MM.1S (cell line): ENCODE measurements at regions not wholly inside any gene's neighbourhood (a gene's known extent, or its start where the extent isn't known, plus 50 kb on each side); places are given as distances from the start of the nearest gene placed in this dataset.
"Not testable (repeated sequence)": the region's sequence is repeated elsewhere in the genome, so short reads cannot be mapped to it uniquely, and the experiment has no call there.

ENCODE experiments used
- DNase-seq: peaks from one replicate; pipeline ENCODE4 v3.0.0-alpha.2; 2015
- H2AFZ ChIP-seq: fragments of 300-600 bp; sonication (generic); 2 replicates; pipeline ENCODE4 v1.6.0; 2016; ENCODE audit warnings: antibody characterized with exemption, low read length
- H3F3A ChIP-seq: fragments of 300-600 bp; sonication (generic); 2 replicates; pipeline ENCODE4 v1.6.1; 2016; ENCODE audit warnings: mild to moderate bottlenecking, antibody characterized with exemption, low read length, moderate library complexity, mixed read lengths; ENCODE audit not compliant: insufficient read depth
- H3K27ac ChIP-seq: fragments of 300-600 bp; sonication (generic); 2 replicates; pipeline ENCODE4 v1.5.1; 2016; ENCODE audit warnings: mild to moderate bottlenecking, low read length
- H3K27me3 ChIP-seq: fragments of 300-600 bp; sonication (generic); replicated peaks from 2 replicates; pipeline ENCODE4 v1.6.0; 2016; ENCODE audit warnings: low read length; ENCODE audit not compliant: insufficient read depth
- H3K36me3 ChIP-seq: fragments of 300-600 bp; sonication (generic); replicated peaks from 2 replicates; pipeline ENCODE4 v1.6.1; 2016; ENCODE audit warnings: mild to moderate bottlenecking, low read length, mixed read lengths; ENCODE audit not compliant: insufficient read depth
- H3K4me1 ChIP-seq: fragments of 300-600 bp; sonication (generic); 2 replicates; pipeline ENCODE4 v1.6.1; 2016; ENCODE audit warnings: low read length, mixed read lengths
- H3K4me2 ChIP-seq: fragments of 300-600 bp; sonication (generic); 2 replicates; pipeline ENCODE4 v1.6.0; 2016; ENCODE audit warnings: low read depth, low read length
- H3K4me3 ChIP-seq: fragments of 300-600 bp; sonication (generic); 2 replicates; pipeline ENCODE4 v1.5.1; 2016; ENCODE audit warnings: low read length, mixed read lengths
- H3K79me2 ChIP-seq: fragments of 300-600 bp; sonication (generic); 2 replicates; pipeline ENCODE4 v1.6.1; 2016; ENCODE audit warnings: mixed run types, low read length, mixed read lengths
- H3K9ac ChIP-seq: fragments of 300-600 bp; sonication (generic); 2 replicates; pipeline ENCODE4 v1.6.1; 2016; ENCODE audit warnings: low read length, mixed read lengths
- H3K9me2 ChIP-seq: fragments of 300-600 bp; sonication (generic); replicated peaks from 2 replicates; pipeline ENCODE4 v1.6.1; 2016; ENCODE audit warnings: mild to moderate bottlenecking, low read length, mixed read lengths; ENCODE audit not compliant: insufficient read depth
- H3K9me3 ChIP-seq: fragments of 300-600 bp; sonication (generic); replicated peaks from 2 replicates; pipeline ENCODE4 v1.6.1; 2016; ENCODE audit warnings: mild to moderate bottlenecking, low read length, mixed read lengths; ENCODE audit not compliant: insufficient read depth
- H4K20me1 ChIP-seq: fragments of 300-600 bp; sonication (generic); 2 replicates; pipeline ENCODE4 v1.6.1; 2016; ENCODE audit warnings: mild to moderate bottlenecking, low read length, moderate library complexity, mixed read lengths; ENCODE audit not compliant: insufficient read depth
- EZH2 ChIP-seq: fragments of 300-600 bp; sonication (generic); optimal IDR thresholded peaks from 2 replicates; pipeline ENCODE3; 2017; ENCODE audit warnings: low read depth, mild to moderate bottlenecking, antibody characterized with exemption, low read length, mixed read lengths
- EZH2phosphoT487 ChIP-seq: fragments of 300-600 bp; sonication (generic); IDR thresholded peaks from 2 replicates; pipeline ENCODE4 v1.6.1; 2018; ENCODE audit warnings: antibody characterized with exemption, low read length
- TF ChIP-seq, protein P1 (sequence below): fragments of 300-600 bp; sonication (generic); IDR thresholded peaks from 2 replicates; pipeline ENCODE4 v1.5.1; 2016; ENCODE audit warnings: antibody characterized with exemption, low read length, mixed read lengths

DNA sequence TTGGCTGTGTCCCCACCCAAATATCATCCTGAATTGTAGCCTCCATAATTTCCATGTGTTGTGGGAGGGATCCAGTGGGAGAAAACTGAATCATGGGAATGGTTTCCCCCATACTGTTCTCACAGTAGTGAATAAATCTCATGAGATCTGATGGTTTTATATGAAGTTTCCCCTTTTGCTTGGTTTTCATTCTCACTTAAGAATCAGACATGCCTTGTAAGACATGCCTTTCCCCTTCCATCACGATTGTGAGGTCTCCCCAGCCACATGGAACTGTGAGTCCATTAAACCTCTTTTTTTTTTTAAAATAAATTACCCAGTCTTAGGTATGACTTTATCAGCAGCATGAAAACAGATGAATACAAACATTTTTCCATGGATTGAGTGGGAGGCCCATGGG lies 652.9 kb downstream of the ETNK1 start:
- TF ChIP-seq EZH2phosphoT487 (no peak), EZH2 (no peak)
- TF ChIP-seq, protein P1, sequence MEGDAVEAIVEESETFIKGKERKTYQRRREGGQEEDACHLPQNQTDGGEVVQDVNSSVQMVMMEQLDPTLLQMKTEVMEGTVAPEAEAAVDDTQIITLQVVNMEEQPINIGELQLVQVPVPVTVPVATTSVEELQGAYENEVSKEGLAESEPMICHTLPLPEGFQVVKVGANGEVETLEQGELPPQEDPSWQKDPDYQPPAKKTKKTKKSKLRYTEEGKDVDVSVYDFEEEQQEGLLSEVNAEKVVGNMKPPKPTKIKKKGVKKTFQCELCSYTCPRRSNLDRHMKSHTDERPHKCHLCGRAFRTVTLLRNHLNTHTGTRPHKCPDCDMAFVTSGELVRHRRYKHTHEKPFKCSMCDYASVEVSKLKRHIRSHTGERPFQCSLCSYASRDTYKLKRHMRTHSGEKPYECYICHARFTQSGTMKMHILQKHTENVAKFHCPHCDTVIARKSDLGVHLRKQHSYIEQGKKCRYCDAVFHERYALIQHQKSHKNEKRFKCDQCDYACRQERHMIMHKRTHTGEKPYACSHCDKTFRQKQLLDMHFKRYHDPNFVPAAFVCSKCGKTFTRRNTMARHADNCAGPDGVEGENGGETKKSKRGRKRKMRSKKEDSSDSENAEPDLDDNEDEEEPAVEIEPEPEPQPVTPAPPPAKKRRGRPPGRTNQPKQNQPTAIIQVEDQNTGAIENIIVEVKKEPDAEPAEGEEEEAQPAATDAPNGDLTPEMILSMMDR: no peak
- H3K27me3 ChIP-seq: no peaks in the 10 kb centered on the region
- no peaks in the 10 kb centered on the region for H3F3A ChIP-seq
- no peaks in the 10 kb centered on the region; the same call in 1 of the 2 replicates for H3K9me2 ChIP-seq
- H4K20me1 ChIP-seq: no peaks in the 10 kb centered on the region
- H3K36me3 ChIP-seq: no peaks in the 10 kb centered on the region
- H3K4me2 ChIP-seq: no peak overlapping the region
- no peak overlapping the region for H3K9ac ChIP-seq
- no peak overlapping the region for H3K27ac ChIP-seq
- H3K9me3 ChIP-seq: no peaks in the 10 kb centered on the region
- no peak overlapping the region for H2AFZ ChIP-seq
- no peak for DNase-seq
- no peaks in the 10 kb centered on the region for H3K79me2 ChIP-seq
- H3K4me1 ChIP-seq: no peaks in the 10 kb centered on the region
- no peak overlapping the region for H3K4me3 ChIP-seq

DNA sequence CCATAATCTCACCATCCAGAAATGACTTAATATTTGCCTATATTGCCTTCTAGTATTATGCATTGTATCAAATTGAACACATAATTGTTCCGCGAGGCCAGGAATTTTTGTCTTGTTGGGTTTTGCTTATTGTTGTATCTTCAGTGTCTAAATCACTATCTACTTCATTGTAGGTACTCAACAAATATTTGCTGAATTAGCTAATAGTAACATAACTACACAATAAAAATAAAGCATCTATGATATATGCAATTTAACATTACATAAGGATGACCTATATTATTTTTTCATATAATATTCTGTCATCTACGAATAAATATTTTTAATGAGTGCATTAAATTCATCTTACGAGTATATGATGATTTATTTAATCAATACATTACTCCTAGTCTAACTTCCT lies 656.3 kb downstream of the ETNK1 start:
- Histone ChIP-seq H3K4me3 (no peak overlapping the region), H3K9me3 (no peaks in the 10 kb centered on the region), H4K20me1 (no peaks in the 10 kb centered on the region), H3K27ac (no peak overlapping the region), H3F3A (no peaks in the 10 kb centered on the region), H2AFZ (no peak overlapping the region), H3K9me2 (no peaks in the 10 kb centered on the region), H3K36me3 (no peaks in the 10 kb centered on the region), H3K79me2 (no peaks in the 10 kb centered on the region), H3K9ac (no peak overlapping the region), H3K27me3 (no peaks in the 10 kb centered on the region), H3K4me1 (no peaks in the 10 kb centered on the region), H3K4me2 (no peak overlapping the region)
- no peak for DNase-seq
- TF ChIP-seq, protein P1: no peak
- no peak for TF ChIP-seq EZH2

DNA sequence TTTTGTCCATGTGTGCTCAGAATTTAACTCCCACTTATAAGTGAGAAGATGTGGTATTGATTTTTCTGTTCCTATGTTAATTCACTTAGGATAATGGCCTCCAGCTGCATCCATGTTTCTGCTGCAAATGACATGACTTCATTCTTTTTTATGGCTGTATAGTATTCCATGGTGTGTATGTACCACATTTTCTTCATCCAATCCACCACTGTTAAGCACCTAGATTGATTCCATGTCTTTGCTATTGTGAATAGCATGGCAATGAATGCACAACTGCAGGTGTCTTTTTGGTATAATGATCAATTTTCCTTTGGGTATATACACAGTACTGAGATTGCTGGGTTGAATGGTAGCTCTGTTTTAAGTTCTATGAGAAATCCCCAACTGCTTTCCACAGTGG lies 657.7 kb downstream of the ETNK1 start:
- no peaks in the 10 kb centered on the region for H3K79me2 ChIP-seq
- H3K27me3 ChIP-seq: no peaks in the 10 kb centered on the region
- H3K36me3 ChIP-seq: no peaks in the 10 kb centered on the region
- TF ChIP-seq EZH2 (no peak), EZH2phosphoT487 (no peak)
- TF ChIP-seq, protein P1: no peak
- no peaks in the 10 kb centered on the region for H3F3A ChIP-seq
- DNase-seq: no peak
- no peaks in the 10 kb centered on the region for H3K9me3 ChIP-seq
- H3K9me2 ChIP-seq: no peaks in the 10 kb centered on the region
- H3K4me1 ChIP-seq: no peaks in the 10 kb centered on the region
- no peak overlapping the region for H3K9ac ChIP-seq
- no peak overlapping the region for H3K4me3 ChIP-seq
- no peaks in the 10 kb centered on the region for H4K20me1 ChIP-seq
- no peak overlapping the region for H3K27ac ChIP-seq
- no peak overlapping the region for H3K4me2 ChIP-seq
- H2AFZ ChIP-seq: no peak overlapping the region

DNA sequence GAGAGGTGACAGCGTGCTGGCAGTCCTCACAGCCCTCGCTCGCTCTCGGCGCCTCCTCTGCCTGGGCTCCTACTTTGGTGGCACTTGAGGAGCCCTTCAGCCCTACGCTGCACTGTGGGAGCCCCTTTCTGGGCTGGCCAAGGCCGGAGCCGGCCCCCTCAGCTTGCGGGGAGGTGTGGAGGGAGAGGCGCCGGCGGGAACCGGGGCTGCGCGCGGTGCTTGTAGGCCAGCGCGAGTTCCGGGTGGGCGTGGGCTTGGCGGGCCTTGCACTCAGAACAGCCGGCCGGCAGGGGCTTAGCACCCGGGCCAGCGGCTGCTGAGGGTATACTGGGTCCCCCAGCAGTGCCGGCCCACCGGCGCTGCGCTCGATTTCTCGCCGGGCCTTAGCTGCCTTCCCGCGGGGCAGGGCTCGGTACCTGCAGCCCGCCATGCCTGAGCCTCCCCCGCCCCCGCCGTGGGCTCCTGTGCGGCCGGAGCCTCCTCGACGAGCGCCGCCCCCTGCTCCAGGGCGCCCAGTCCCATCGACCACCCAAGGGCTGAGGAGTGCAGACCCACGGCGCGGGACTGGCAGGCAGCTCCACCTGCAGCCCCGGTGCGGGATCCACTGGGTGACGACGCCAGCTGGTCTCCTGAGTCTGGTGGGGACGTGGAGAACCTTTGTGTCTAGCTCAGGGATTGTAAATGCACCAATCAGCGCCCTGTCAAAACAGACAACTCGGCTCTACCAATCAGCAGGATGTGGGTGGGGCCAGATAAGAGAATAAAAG lies 661.0 kb downstream of the ETNK1 start:
- H3K4me2 ChIP-seq, H3K79me2 ChIP-seq, H3K27me3 ChIP-seq, H3K4me3 ChIP-seq, H3K9me2 ChIP-seq, H4K20me1 ChIP-seq, DNase-seq, H3K9me3 ChIP-seq, H3K4me1 ChIP-seq, H3F3A ChIP-seq, H3K36me3 ChIP-seq, H3K9ac ChIP-seq, H2AFZ ChIP-seq, H3K27ac ChIP-seq: not testable (repeated sequence)
